PFSK-1 (cell line): ENCODE measurements at regions not wholly inside any gene's neighbourhood (a gene's known extent, or its start where the extent isn't known, plus 50 kb on each side); places are given as distances from the start of the nearest gene placed in this dataset.

Source experiments
- FOXP2 ChIP-seq: optimal IDR thresholded peaks from 2 replicates; pipeline ENCODE3; 2011; ENCODE audit warnings: borderline replicate concordance, control low read depth, inconsistent platforms; ENCODE audit not compliant: insufficient read depth; ENCODE audit errors: extremely low read length, extremely low read depth
- POLR2AphosphoS5 ChIP-seq: IDR thresholded peaks from 2 replicates; pipeline ENCODE4 v1.6.1; 2012; ENCODE audit warnings: low read depth, mild to moderate bottlenecking, control low read depth, low read length, moderate library complexity
- SIN3A ChIP-seq: IDR thresholded peaks from 2 replicates; pipeline ENCODE4 v1.6.1; 2012; ENCODE audit warnings: mild to moderate bottlenecking, low read length, moderate library complexity, borderline replicate concordance; ENCODE audit not compliant: insufficient read depth
- TAF1 ChIP-seq: IDR thresholded peaks from 2 replicates; pipeline ENCODE4 v1.6.1; 2012; ENCODE audit warnings: low read length, control low read depth, borderline replicate concordance; ENCODE audit not compliant: insufficient read depth
- TF ChIP-seq, protein P1 (sequence below), 2 experiments: IDR thresholded peaks; 2 replicates each; pipeline versions ENCODE4 v1.6.1 to v1.8.0; 2011 to 2012; ENCODE audit warnings: low read depth in 2 of 2, low read length in 2 of 2, control low read depth in 1 of 2, inconsistent platforms in 1 of 2, mild to moderate bottlenecking in 1 of 2, moderate library complexity in 1 of 2; ENCODE audit not compliant: insufficient read depth in 1 of 2

DNA sequence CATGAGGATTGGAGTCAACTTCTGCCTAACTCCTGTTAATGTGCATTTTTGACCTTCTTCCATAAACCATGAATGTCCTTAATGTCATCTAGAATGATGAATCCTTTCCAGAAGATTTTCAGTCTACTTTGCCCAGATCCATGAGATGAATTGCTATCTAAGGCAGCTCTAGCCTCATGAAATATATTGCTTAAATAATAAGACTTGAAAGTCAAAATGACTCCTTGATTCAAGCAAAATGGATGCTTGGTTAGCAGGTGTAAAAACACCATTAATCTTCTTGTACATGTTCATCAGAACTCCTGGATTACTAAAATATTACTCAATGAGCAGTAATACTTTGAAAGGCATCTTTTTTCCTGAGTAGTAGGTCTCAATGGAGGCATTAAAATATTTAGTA lies 238.5 kb upstream of the ZC3H12C start:
- TF ChIP-seq, protein P1, sequence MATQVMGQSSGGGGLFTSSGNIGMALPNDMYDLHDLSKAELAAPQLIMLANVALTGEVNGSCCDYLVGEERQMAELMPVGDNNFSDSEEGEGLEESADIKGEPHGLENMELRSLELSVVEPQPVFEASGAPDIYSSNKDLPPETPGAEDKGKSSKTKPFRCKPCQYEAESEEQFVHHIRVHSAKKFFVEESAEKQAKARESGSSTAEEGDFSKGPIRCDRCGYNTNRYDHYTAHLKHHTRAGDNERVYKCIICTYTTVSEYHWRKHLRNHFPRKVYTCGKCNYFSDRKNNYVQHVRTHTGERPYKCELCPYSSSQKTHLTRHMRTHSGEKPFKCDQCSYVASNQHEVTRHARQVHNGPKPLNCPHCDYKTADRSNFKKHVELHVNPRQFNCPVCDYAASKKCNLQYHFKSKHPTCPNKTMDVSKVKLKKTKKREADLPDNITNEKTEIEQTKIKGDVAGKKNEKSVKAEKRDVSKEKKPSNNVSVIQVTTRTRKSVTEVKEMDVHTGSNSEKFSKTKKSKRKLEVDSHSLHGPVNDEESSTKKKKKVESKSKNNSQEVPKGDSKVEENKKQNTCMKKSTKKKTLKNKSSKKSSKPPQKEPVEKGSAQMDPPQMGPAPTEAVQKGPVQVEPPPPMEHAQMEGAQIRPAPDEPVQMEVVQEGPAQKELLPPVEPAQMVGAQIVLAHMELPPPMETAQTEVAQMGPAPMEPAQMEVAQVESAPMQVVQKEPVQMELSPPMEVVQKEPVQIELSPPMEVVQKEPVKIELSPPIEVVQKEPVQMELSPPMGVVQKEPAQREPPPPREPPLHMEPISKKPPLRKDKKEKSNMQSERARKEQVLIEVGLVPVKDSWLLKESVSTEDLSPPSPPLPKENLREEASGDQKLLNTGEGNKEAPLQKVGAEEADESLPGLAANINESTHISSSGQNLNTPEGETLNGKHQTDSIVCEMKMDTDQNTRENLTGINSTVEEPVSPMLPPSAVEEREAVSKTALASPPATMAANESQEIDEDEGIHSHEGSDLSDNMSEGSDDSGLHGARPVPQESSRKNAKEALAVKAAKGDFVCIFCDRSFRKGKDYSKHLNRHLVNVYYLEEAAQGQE (IDR thresholded peaks at IDR 0.05; ENCODE audit: insufficient read depth in 1 of 2, low read depth in 2 of 2, low read length in 2 of 2): no peak
- TF ChIP-seq SIN3A (no peak), POLR2AphosphoS5 (no peak), FOXP2 (no peak), TAF1 (no peak)

DNA sequence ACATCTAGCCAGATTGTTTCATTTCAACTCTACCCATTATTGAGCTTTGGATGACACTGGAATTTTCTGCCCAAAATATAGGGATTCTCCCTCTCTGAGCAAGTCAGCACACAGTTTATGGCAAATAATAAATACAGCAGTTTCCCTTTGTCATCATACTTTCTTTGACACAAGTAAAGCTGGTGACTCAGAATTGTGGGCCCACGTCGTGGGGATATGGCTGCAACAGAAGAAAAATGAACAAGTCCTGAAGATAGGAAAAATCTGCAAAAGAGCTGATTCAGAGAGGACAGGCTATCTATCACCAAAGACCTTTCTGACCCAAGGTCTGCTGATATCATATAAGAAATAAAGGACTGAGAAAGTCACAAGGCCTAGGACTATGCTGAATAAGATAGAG lies 236.3 kb upstream of the ZC3H12C start:
- TF ChIP-seq FOXP2: no peak
- no peak for TF ChIP-seq POLR2AphosphoS5
- TF ChIP-seq, protein P1 (IDR thresholded peaks at IDR 0.05; ENCODE audit: insufficient read depth in 1 of 2, low read depth in 2 of 2, low read length in 2 of 2): no peak
- no peak for TF ChIP-seq TAF1
- no peak for TF ChIP-seq SIN3A

DNA sequence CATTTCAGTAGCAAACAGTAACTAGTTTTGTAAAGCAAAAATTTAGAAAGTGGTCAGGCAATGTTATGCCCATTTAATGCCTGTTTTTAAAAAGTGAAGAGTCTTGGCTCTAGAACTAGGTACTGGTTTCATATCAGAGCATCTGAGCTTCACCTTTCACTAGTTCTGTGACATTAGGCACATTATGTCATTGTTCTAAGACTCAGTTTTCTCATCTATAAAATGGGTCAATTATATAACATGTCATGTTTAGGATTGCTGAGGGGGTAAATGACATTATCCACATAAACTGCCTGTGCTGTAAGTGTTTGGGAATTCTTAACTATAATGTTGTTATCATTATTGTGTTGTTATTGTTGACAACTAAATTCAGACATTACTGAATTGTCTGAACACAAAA lies 235.6 kb upstream of the ZC3H12C start:
- TF ChIP-seq POLR2AphosphoS5 (no peak), SIN3A (no peak), FOXP2 (no peak), TAF1 (no peak)
- TF ChIP-seq, protein P1 (IDR thresholded peaks at IDR 0.05; ENCODE audit: insufficient read depth in 1 of 2, low read depth in 2 of 2, low read length in 2 of 2): no peak

DNA sequence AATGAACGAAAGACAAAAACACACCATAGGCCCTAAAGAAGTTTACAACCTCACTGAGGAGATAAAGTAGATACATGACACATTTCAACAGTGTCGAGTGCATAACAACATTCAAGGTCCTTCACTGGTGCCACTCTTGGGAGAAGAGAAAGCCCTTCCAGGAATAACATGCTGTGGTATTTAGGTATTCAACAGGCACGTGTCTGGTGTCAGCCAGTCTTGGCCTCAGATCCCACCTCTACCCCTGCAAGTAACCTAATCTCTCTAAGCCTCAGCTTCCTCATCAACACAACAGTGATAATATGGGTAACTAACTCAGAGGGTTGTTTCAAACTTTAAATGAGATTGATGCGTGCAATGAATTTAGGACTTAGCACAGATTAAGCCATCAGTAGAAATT lies 235.0 kb upstream of the ZC3H12C start:
- TF ChIP-seq SIN3A (no peak), FOXP2 (no peak), POLR2AphosphoS5 (no peak), TAF1 (no peak)
- TF ChIP-seq, protein P1 (IDR thresholded peaks at IDR 0.05; ENCODE audit: insufficient read depth in 1 of 2, low read depth in 2 of 2, low read length in 2 of 2): no peak

DNA sequence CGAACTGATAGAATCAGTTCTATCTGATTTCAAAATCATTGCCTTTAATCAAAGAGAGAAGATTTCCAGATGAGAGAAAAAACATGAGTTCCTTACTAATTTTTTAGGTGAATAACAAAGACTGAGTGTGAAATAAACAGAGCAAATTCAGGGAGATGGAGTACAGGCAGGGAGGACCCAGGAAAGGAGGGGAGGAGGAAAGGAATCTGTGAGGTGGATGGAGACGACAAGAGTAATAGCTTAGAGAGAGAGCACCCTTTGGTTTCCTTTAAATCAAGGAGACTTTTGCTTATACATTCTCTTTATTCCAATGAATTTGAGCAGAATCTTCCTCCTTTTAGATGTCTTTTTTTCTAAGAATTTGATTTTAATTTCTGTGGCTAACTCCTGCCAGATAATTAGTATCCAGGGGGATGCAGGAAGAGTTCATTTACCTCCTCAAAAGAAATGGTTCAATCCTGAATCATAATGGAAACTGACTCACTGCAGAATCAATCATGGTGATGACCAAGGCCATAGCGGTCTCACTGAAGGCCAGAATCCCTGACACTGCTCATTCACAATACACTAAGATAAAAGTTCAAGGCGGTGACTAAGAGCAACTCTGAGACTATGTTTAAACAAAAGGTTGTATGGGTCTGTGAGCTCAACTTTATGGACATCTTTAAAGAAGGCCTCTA lies 234.0 kb upstream of the ZC3H12C start:
- TF ChIP-seq POLR2AphosphoS5: no peak
- TF ChIP-seq TAF1: no peak
- TF ChIP-seq SIN3A: no peak
- TF ChIP-seq, protein P1 (IDR thresholded peaks at IDR 0.05; ENCODE audit: insufficient read depth in 1 of 2, low read depth in 2 of 2, low read length in 2 of 2): no peak
- TF ChIP-seq FOXP2: no peak
